Esophagus muscularis mucosa (tissue), 4 donors: ENCODE measurements at regions not wholly inside any gene's neighbourhood (a gene's known extent, or its start where the extent isn't known, plus 50 kb on each side); places are given as distances from the start of the nearest gene placed in this dataset.

Experiments used
- CTCF ChIP-seq, 3 experiments: fragments of 200-600 bp in 2 of 3; fragments of 450-650 bp in 1 of 3; sonication (generic) in 2 of 3; IDR thresholded peaks; one replicate each; pipeline ENCODE4 v1.5.1; 2017 to 2019; ENCODE audit warnings: antibody characterized with exemption in 3 of 3, mild to moderate bottlenecking in 2 of 3, moderate library complexity in 1 of 3
- EP300 ChIP-seq: sonication (generic); formaldehyde crosslinking; IDR thresholded peaks from one replicate; pipeline ENCODE4 v1.6.1; 2017; ENCODE audit warnings: antibody characterized with exemption
- POLR2A ChIP-seq: fragments of 450-650 bp; IDR thresholded peaks from one replicate; pipeline ENCODE4 v1.6.1; 2017; ENCODE audit warnings: antibody characterized with exemption, moderate library complexity, mild to moderate bottlenecking, low read depth
- POLR2AphosphoS5 ChIP-seq, 2 donors: sonication (generic); formaldehyde crosslinking; IDR thresholded peaks; one replicate each; pipeline ENCODE4 v1.6.1; 2017; ENCODE audit warnings: antibody characterized with exemption in 2 of 2

- TF ChIP-seq POLR2AphosphoS5 (IDR thresholded peaks at IDR 0.05) (no peak), CTCF (IDR thresholded peaks at IDR 0.05) (no peak), POLR2A (no peak), EP300 (no peak)
Observed at GRCh38 chr11:70806461-70807194, 408.3 kb downstream of the CTTN start.
